HG03135 (cell line): ENCODE measurements at regions not wholly inside any gene's neighbourhood (a gene's known extent, or its start where the extent isn't known, plus 50 kb on each side); places are given as distances from the start of the nearest gene placed in this dataset.

Experiments used
- ATAC-seq: cut with Tn5 transposase; IDR thresholded peaks from one replicate; pipeline ENCODE4 v1.9.1; 2021; ENCODE audit warnings: mild to moderate bottlenecking, moderate library complexity; ENCODE audit not compliant: unreplicated experiment

DNA sequence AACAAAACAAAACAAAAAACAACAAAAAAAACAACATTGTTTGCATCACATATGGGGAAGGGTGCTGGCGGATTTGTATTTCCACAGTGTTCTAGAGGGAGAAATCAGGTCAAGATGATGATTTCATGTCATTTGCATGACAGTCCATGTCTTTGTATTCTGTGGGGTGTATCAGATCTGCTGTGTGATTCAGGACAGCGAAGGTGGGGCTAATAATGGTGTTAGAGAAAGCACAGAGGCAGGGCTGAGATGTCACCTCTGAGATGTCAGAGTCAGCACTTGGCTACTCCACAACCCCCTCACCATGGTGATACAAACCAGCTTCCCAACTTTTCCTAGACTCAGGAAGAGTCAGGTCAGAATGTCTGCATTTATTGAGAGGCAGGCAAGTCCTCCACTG, 543.2 kb downstream of the BCL11B start:
- no peak for ATAC-seq

- ATAC-seq = no peak
Measured at GRCh38 chr14:98731286-98731685, 540.7 kb downstream of the BCL11B start.

DNA sequence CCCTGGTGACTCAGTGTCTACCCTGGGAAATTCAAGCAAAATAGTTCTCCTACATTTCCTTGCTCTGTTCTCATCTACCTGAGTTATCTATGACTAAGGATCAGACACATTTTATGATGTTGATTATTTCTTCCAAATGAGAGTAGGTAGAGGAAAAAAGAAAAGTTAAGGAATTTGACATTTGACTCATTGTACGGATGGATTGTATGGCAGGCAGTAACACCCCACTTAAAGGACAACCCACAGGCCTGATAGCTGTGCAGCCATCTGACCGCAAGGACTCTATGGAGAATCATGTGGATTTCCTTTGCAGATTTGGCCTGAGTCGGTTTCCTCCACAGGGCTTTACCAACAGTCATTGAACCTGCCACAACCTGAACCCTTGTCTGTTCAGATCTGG, 540.3 kb downstream of the BCL11B start:
- no peak for ATAC-seq

GRCh38 chr14:98733536-98733935, 538.5 kb downstream of the BCL11B start:
- ATAC-seq = no peak

GRCh38 chr14:98736701-98737338, 535.2 kb downstream of the BCL11B start:
- no peak for ATAC-seq

GRCh38 chr14:98741523-98741922, 530.5 kb downstream of the BCL11B start:
- ATAC-seq = no peak

- ATAC-seq = no peak
Measured at GRCh38 chr14:98742001-98742400, 530.0 kb downstream of the BCL11B start.

- ATAC-seq = no peak
Measured at GRCh38 chr14:98743536-98743935, 528.5 kb downstream of the BCL11B start.

DNA sequence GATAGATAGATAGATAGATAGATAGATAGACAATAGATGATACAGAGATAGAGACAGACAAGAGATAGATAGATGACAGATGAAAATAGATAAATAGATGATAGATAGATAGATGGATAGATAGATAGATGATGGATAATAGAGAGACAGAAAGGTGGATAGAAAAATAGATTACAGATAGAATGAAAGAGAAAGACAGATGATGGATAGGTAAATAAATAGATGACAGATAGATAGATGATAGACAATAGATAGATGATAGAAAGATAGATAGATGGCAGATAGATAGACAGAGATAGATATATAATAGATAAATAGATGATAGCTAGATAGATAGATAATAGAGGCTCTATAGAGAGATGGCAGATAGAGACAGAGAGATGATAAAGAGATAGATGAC, 523.0 kb downstream of the BCL11B start:
- ATAC-seq = no peak

DNA sequence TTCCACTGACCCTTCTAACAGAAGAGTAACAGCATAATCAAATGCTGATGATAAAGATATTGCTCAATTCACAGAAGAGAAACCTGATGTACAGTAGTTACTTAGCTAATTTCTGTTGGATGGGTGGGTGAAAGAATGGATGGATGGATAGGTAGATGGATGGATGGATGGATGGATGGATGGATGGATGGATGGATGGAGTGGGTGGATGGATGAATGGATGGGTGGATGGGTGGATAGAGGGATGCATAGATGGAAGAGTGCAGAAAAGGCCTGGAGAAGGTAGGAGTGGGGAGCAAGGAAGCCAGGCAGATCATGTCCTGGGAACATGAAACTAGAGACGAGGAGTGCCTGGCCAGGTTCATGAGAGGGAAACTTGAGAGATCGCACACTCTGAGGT, 520.9 kb downstream of the BCL11B start:
- no peak for ATAC-seq

GRCh38 chr14:98752660-98753059, 519.3 kb downstream of the BCL11B start:
- no peak for ATAC-seq

DNA sequence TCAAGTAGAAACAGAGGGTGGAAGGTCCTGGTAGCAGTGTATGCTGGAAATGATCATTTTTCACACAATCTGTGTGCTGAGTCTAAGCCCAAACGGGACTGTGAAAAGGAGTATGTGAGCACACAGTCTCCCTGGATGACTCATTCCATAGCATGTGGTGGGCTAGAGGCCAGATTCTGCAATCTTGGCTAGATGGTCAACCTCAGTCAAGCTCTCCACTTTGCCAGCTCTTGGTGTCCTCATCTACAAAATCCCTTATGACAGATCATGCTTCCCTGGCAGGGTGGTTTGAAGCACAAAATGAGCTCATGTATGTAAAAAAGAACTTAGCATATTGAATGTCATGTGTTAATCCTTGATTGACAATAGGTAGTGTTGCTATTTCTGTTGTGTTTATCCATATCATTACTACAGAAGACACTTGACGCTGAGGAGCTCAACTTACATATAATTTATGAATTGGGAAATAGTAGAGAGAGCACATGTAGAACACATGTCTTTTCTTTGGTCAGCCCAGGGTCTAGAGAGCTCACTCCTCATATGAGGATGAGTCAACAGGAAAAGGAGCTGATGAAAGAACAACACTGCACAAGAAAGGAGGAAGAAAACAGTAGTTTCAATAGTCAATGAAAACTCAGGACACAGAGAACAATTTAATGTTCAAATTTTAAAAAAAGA, 517.5 kb downstream of the BCL11B start:
- no peak for ATAC-seq

DNA sequence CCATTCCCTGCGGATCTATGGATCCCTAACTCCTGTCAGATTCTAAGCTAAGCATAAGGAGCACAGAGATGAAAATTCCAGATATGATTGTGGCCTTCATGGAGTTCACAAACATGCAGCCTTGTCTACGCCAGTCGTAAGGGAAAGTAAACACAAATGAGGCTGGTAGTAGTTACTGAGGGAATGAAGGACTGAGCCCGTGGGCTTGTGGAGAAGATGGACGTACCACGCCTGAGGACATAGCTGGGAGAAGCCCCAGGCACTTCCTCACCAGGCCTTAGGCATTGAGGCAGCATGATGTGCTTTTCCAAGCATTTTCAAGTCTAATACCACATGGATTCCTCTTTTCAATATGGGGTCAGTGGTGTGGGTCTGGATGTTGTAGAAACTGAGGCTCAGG, 515.2 kb downstream of the BCL11B start:
- ATAC-seq = no peak

GRCh38 chr14:98758440-98758839, 513.6 kb downstream of the BCL11B start:
- ATAC-seq = no peak

GRCh38 chr14:98761993-98762392, 510.0 kb downstream of the BCL11B start:
- ATAC-seq = no peak

DNA sequence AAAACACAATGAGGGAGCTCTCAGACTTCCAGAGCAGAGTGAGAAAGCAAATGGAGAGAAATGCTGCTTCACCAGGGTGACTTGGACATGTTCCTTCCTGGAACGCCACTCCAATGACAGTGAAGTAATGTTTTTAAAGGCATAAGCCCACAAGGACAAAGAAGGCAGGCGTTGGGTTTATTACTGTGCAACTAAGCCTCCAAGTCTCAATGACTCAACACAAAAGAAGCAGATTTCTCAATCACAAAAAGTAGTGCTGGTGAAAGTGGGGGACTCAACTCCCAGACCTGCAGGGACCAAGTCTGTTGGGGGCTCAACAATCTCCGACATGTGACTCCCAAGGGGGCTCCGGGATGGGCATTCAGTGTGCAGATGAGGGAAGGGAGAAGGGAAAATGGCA, 505.2 kb downstream of the BCL11B start:
- ATAC-seq = no peak

DNA sequence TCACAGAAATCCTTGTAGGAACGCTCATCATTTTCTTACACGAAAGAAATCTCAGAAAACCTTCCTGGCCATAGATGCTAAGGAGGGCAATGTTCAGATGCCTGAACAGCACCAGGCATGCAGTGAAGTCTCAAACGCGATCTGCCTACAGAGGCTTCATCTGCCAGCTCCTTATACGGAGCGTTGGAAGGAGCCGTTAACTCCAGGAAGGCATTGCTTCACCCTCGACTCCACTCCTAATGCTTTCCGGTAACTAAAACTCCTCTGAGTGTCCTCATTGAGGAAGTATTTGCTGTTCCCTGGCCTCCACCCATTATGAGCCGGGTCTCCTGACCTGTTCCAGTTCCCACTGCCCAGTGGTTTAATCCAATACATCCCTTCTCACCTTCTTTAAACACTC, 502.7 kb downstream of the BCL11B start:
- ATAC-seq = no peak

DNA sequence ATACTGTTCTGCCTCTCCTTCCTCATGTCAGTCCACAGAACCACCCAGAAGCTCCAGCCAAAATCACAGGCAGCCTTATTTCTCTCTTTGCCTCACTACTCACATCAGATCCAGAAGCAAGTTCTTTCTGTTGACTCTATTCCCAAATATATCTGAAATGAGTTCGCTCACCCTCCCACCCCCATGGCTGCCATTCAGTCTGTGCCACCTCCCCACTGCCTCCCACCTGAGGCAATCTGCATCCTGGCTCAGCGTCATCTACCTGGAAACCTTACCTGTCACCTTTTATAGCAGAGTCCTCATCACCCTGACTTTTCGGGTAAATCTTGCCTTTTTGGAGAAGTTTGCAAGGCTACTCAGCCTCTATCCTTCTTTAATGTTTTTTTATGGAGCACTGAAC, 501.8 kb downstream of the BCL11B start:
- no peak for ATAC-seq

DNA sequence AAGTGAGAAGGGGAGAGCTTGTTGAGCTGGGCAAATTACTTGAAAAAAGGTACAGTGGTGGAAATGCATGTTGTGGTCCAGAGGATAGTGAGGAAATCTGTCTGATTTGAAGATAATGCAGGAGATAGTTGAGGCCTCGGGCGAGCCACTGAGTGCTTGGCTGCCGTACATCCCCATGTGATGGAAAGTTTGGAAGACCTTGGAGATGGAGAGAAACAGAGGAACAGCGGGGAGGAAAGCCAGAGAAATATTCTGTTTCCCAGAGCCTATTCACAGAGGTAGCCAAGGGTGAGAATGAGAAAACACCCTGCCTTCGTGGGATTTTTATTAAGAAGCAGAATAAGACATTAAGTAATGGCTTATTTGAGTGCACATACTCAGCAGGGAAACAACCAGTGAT, 498.2 kb downstream of the BCL11B start:
- no peak for ATAC-seq

DNA sequence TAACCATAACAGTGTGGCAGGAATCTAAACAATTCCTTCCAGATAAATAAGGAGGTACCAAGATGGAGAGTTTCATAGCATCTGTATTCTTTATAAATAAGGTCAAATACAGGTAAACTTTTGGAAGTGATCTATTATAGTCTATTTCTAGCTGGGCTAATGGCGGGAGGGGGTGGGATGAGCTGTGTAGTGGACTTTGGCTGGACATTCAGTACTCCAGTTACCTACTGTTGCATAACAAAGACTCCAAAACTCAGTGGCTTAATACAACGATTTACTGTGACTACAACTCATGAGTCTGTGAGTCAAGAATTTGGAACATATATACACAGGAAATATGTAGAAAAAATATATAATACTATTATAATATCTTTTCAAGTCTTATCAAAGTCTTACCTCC, 496.1 kb downstream of the BCL11B start:
- ATAC-seq = no peak

DNA sequence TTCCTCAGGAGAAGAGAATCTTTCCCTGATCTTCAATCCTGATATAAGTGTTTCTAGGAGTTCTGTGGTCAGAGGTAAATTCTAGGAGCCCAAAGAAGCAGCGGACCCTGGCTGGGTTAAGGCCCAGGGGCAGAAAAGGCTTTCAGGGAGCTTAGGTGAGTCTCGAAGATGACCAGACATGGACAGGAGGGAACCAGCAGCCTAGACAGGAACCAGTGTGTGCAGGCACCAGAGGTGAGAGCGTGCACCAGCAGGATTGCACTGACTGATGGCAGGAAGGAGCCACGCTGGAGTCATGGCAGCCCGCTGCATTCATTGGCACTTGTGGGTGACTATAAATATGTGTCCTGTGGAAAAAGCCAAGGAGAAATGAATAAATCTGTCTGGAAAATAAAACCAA, 489.9 kb downstream of the BCL11B start:
- no peak for ATAC-seq

DNA sequence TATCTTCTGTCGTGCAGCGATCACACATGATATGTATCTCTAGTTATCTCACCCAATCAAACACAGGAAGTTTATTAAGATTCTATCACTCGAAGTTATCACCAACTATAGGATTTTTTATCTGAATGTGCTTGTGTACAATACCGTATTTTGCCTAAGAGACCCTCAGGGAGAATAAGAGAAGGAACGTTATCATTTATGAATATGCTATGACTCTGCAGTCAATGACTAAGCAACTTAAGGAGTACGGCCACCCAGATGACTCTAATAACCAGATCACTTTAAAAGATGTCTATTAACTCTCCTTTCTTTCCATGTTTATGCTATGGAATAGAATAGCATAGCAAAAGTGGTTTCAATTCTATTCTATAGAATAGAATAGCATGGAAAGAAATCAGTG, 486.4 kb downstream of the BCL11B start:
- no peak for ATAC-seq

DNA sequence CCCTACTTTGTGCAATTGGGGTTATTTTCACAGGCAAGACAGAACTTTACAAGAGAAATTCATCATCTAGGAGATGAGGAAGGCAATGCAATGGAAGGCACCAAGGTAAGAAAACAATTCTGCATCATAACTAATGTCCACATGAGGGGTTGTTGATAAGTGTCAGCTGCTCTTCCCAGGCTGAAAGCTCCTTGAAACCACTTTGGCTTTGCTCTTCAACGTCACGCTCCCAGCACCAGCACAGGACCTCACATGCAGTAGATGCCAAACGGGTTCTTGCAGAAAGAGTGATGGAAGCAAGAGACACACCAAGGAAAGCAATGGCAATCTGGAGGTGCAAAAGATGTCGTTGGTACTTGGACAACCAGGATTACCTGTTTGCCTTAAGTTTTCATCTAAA, 485.5 kb downstream of the BCL11B start:
- no peak for ATAC-seq
